T47D (cell line): ENCODE measurements at regions not wholly inside any gene's neighbourhood (a gene's known extent, or its start where the extent isn't known, plus 50 kb on each side); places are given as distances from the start of the nearest gene placed in this dataset.

ENCODE experiments used
- DNase-seq, 2 experiments: peaks; one replicate each; pipeline versions ENCODE4 v3.0.0 to v3.0.0-alpha.2; 2011 to 2012; ENCODE audit warnings: low read depth in 1 of 2, low spot score in 1 of 2
- JUND ChIP-seq: IDR thresholded peaks from 2 replicates; pipeline ENCODE4 v1.6.1; 2012; ENCODE audit warnings: low read depth
- in situ Hi-C: cut with HindIII; loops from 2 replicates; pipeline ENCODE4 v1.10.0; 2016; ENCODE audit warnings: low sequenced_read_pairs, low pct_unique_long_range_greater_than_20kb

DNA sequence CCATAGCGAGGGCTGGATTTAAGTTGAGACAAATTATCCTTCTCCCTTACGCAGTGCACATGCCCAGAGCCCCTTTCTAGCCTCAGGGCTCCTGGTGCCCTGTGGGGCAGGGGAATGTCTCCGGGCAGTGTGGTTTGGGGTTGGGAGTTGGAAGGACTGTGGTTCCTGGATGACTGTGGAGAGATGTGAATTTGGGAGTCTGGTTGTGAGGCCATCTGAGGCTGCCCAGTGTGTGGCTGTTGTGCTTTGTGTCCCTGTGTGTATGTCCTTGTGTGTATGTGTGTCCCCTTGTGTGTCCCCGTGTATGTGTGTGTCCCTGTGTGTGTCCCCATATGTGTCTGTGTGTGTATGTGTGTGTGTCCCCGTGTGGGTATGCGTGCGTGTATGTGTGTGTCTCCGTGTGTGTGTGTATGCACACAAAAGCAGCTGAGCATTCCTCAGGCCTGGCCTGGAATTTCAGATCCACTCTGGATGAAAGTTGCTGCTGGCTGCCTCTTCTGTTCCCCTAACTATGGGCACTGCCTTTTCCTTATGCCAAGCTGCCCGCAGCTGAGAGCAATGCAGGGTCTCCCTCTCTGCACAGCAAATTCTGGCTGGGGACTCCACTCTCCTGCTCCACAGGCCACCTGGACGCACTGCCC is 65.4 kb downstream of the UBIAD1 start:
- no peak for TF ChIP-seq JUND
- in situ Hi-C loops = no loop called here
- DNase-seq = no peak

DNA sequence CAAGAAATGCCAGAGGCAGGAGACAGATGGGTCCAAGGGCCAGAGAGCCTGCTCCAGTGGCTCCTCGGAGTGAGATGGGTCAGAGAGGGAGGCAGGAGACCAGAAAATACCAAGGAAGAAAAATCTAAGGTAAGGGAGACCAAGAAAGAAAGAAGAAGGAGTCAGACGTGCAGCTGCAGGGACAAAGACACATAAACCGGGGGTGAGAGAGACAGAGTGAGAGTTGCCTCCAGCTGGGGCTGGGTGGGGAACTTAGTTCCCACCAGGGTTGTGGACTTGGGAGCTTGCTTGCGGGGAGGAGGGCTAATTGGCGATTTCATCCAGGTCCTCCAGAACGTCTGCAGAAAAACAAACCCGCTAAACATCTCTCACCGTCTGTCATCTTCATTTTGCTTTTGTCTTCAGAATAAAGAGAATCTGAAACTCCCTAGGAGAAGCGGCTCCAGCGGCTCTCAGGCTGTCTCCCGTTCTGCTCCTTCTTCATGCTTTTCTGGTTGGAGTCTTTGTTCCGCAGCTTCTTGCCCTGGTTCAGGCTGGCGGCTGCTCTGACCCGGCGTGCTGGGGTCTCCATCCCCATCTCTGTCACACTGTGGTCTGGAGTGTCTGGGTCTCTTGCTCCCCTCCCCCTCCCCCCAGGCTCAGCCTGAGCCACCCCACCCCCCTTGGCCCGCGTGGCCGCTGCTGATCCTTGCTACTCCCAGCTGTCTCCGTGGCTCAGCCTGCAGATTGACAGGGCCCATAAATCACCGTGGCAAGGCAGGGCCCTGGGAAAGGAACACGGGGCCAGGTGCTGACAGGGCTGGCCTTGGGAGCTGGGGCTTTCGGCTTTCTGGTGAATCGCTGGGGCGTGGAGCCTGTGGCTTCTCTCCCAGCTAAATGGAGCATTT is 66.6 kb downstream of the UBIAD1 start:
- peak in 1 of 2 experiments; percentile 69 for DNase-seq
- in situ Hi-C loops = no loop called here
- no peak for TF ChIP-seq JUND

GRCh38 chr1:11340233-11340632 is 67.2 kb downstream of the UBIAD1 start:
- TF ChIP-seq JUND = no peak
- DNase-seq = no peak
- in situ Hi-C loops = no loop called here

- DNase-seq = no peak
- in situ Hi-C loops = no loop called here
Observed at GRCh38 chr1:11341901-11342552, 69.0 kb downstream of the UBIAD1 start.

GRCh38 chr1:11342621-11343032 is 69.6 kb downstream of the UBIAD1 start:
- DNase-seq = no peak
- in situ Hi-C loops = no loop called here
- no peak for TF ChIP-seq JUND

More at GRCh38 chr1:11341901-11342552, 69.0 kb downstream of the UBIAD1 start:
- no peak for TF ChIP-seq JUND

DNA sequence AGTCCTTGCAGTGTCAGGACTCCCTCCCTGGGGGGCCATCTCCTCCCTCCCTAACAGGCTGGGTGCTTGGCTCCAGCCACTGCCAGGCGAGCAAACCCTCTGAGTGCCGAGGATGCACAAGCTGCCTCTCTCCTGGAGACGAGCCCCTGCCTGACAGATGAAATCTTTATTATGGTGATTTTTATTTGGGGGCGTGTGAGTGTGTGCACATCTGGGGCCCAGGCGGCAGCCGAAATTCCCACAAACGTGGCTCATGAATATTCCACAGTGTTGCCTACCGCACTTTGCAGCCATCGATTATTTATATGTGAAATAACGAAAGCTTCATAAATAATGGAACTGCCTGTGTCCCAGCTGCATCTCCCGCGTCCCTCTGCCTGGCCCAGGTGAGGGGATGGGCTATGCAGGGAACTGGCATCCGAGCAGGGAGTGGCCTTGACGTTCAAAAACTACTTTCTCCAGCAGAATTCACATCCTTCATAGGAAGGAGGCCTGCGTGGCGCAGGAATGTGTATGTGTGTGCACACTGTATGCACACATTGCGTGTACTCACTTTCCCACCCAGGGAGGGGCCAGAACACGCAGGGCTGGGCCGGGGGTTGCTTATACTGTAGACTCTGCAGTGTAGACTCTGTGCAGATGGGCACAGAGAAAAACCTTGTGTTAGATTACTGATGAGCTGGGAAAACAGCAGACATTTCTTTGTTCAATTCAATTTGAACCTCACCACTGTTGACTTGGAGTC is 73.1 kb downstream of the UBIAD1 start:
- in situ Hi-C loops = no loop called here
- DNase-seq = no peak
- TF ChIP-seq JUND = no peak

DNA sequence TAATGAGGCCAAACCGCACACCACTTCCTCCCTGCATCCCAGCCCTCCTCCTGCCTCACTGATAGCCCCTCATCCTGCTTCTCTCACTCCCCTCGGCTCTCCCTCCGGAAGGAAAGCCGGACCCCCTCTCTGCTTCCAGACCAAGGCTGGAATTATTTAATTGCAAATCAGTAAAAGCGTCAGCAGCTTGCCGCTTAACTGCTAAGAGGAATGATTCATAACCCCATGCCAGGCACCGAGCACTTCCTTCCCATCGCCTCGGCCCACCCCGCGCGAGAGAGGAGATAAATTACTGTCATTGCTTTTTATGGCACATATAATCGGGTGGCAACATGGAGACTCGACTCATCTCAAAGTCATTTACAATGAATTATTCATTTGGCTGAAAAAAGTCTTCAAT is 77.3 kb downstream of the UBIAD1 start:
- no peak for TF ChIP-seq JUND
- in situ Hi-C loops = no loop called here

GRCh38 chr1:11352058-11352715 is 79.2 kb downstream of the UBIAD1 start:
- peak in 1 of 2 experiments; percentile 88 for DNase-seq
- in situ Hi-C loops = no loop called here
- TF ChIP-seq JUND = no peak

More for the DNA sequence above, 77.3 kb downstream of the UBIAD1 start:
- no peak for DNase-seq

DNA sequence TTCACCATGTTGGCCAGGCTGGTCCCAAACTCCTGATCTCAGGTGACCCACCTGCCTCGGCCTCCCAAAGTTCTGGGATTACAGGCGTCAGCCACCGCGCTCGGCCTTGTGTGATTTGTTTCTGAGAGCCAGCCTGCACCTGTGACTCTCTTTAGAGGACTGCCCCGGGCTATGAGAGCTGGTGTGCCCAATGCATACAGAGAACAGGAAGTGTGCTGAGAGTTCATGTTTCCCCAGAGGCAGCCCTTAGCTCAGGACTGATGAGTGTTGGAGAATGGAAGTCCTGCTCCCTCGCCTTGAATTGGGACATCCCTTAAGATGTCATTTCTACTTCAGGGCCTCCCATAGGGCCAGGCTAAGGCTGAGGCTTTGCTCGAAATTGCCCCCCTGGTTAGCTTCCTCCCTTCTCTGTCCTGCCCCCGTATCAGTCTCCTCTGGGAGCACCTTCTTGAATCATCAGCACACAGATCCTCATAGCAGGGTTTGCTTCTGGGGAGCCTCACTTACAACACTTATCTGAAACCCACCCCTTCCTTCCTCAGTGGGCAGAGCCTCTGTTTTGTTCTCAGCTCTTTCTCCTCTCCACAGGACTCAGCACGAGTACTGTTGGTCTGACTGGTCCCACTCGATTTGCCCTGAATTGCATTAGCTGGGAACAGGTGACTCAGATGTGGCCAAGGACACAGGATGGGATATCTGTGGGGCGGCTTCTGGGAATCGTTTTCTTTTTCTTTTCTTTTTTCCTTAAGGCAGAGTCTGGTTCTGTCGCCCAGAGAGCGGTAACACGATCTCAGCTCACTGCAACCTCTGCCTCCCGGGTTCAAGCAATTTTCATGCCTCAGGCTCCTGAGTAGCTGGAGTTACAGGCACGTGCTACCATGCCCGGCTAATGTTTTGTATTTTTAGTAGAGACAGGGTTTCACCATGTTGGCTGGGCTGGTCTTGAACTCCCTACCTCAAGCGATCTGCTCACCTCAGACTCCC is 80.1 kb downstream of the UBIAD1 start:
- in situ Hi-C loops = no loop called here
- TF ChIP-seq JUND = no peak
- peak; percentile 46 to 93 for DNase-seq

DNA sequence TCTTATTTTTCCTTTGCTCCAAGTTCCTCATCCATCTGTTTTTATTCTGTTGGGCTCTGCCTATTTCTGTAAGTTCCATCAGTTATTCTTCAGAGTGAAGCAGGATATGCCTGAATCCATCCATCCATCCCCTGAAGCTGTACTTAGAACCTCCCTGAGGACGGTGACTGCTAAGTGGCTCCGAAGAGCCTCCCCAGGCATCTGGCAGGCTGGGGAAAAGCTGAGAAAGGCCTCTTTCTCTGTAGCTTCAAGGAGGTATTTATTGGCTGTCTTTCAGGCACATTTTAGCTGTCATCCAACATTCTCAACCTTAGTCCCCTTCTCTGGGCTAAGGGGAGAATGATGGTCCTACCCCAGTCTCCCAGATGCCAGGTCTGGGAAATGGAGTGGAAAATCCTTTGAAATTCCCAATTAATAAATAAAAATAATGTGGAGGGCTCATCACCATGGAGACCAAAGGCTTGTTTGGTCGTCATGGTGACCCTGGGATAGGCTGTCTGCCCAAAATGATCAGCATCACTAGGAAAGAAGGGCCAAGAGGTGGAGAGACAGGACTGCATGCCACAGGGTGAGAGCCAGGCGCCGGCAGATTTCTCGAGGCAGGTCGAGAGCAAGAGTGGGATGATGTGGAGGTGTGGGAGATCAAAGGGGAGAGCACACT is 82.0 kb downstream of the UBIAD1 start:
- DNase-seq = no peak
- TF ChIP-seq JUND = no peak
- in situ Hi-C loops = no loop called here
